Neural crest cell (in vitro differentiated cells): ENCODE measurements at regions not wholly inside any gene's neighbourhood (a gene's known extent, or its start where the extent isn't known, plus 50 kb on each side); places are given as distances from the start of the nearest gene placed in this dataset.

Source experiments
- DNase-seq: peaks from one replicate; pipeline ENCODE4 v3.0.0; 2021; ENCODE audit warnings: low read depth, mixed read lengths, low spot score
- H3K27ac Mint-ChIP-seq: one replicate; pipeline ENCODE4 v1.8.0; 2021; ENCODE audit warnings: mild to moderate bottlenecking, mixed read lengths; ENCODE audit not compliant: unreplicated experiment
- H3K27me3 Mint-ChIP-seq: 2 replicates; pipeline ENCODE4 v1.8.0; 2021; ENCODE audit warnings: low read depth, mild to moderate bottlenecking, mixed read lengths
- H3K36me3 Mint-ChIP-seq: 2 replicates; pipeline ENCODE4 v1.8.0; 2021; ENCODE audit warnings: low read depth, mild to moderate bottlenecking, mixed read lengths
- H3K4me1 Mint-ChIP-seq: 2 replicates; pipeline ENCODE4 v1.8.0; 2021; ENCODE audit warnings: mixed read lengths
- H3K4me3 Mint-ChIP-seq: one replicate; pipeline ENCODE4 v1.8.0; 2021; ENCODE audit warnings: mild to moderate bottlenecking, mixed read lengths
- H3K9me3 Mint-ChIP-seq: 2 replicates; pipeline ENCODE4 v1.8.0; 2021; ENCODE audit warnings: mixed read lengths
- TF ChIP-seq, protein P1 (sequence below): fragments of 200-600 bp; sonication (generic); conservative IDR thresholded peaks from 2 replicates; pipeline ENCODE4 v1.5.0; 2021; ENCODE audit warnings: antibody characterized with exemption, mild to moderate bottlenecking

DNA sequence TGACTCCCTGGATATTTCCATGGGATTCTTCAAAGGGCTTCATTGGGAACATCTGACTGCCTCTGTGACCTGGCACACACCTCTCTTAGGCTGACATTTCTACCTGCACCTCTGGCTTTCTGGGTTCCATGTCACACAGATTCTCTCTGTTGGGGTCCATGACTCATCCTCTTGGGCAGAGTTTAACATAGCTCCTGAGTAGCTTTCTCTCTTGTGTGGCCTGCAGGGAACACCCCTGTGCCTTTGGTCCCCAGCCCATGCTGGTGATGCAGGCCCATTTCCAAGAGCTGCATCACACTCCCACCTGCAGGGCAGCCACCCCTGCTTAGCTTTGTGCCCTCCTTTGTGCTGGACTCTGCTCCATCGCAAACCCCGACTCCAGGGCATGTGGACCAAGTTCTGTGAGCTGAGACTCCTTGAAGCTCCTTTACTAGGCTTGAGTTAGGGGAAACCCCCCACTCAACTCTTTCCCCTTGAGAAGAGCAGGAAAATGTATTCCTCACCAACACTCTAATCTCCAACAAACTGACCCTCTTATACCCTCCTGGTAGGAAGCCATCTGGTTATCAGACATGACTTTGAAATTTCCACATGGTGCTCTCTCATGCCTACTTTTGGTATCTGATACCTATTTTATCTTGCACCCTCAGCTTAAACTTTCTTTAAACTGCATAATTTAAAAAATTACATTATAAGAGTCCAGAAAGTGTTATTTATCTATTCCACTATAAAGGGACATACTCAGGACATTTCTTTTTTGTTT lies 93.3 kb downstream of the ZNF777 start:
- DNase-seq: no peak
- TF ChIP-seq, protein P1, sequence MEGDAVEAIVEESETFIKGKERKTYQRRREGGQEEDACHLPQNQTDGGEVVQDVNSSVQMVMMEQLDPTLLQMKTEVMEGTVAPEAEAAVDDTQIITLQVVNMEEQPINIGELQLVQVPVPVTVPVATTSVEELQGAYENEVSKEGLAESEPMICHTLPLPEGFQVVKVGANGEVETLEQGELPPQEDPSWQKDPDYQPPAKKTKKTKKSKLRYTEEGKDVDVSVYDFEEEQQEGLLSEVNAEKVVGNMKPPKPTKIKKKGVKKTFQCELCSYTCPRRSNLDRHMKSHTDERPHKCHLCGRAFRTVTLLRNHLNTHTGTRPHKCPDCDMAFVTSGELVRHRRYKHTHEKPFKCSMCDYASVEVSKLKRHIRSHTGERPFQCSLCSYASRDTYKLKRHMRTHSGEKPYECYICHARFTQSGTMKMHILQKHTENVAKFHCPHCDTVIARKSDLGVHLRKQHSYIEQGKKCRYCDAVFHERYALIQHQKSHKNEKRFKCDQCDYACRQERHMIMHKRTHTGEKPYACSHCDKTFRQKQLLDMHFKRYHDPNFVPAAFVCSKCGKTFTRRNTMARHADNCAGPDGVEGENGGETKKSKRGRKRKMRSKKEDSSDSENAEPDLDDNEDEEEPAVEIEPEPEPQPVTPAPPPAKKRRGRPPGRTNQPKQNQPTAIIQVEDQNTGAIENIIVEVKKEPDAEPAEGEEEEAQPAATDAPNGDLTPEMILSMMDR: no peak
- Mint-ChIP-seq H3K27ac (no peak overlapping the region), H3K4me1 (no peaks in the 10 kb centered on the region), H3K27me3 (peaks cover 50% of the 10 kb centered on the region), H3K36me3 (no peaks in the 10 kb centered on the region), H3K9me3 (peaks cover 7% of the 10 kb centered on the region), H3K4me3 (no peak overlapping the region)

DNA sequence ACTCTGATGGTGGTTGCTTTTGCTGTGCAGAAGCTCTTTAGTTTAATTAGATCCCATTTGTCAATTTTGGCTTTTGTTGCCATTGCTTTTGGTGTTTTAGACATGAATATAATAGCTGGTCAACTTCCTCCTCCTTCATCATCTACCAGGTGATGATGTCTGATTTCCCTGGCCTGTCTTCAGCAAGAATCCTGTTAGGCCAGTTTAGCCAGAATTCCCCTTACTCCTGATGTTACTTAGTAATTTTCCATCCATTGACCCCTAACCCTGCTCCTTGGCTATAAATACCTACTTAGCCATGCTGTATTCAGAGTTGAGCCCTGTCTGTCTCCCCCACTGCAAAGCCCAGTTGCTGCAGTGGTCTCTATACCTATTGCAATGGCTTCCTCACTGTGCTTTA lies 91.4 kb downstream of the ZNF777 start:
- peaks cover 47% of the 10 kb centered on the region for H3K27me3 Mint-ChIP-seq

DNA sequence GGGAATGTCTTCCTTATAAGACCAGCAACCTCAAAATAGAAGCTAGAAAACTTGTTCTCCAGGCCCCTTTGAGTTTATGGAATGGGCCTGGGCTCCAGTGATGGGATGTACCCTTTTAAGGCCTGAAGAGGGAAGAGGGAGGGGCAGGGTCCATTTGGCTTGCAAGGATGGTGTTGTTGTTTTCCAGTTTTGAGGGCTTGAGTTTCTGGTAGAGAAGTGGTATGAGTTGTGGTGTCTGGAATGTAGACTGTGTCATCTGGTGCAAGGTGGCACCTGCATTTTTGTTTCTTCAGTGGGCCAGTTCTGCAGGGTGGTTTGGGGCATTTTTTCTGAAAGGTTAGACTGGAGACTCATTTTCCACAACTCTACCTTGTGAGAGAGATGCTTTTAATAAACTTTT lies 90.1 kb downstream of the ZNF777 start:
- Mint-ChIP-seq H3K27me3 (peaks cover 40% of the 10 kb centered on the region), H3K27ac (no peak overlapping the region)
- TF ChIP-seq, protein P1: no peak

More for the DNA sequence above, 91.4 kb downstream of the ZNF777 start:
- TF ChIP-seq, protein P1: no peak
- H3K4me1 Mint-ChIP-seq: no peaks in the 10 kb centered on the region
- H3K36me3 Mint-ChIP-seq: no peaks in the 10 kb centered on the region
- no peak overlapping the region for H3K4me3 Mint-ChIP-seq
- no peak overlapping the region for H3K27ac Mint-ChIP-seq
- DNase-seq: no peak
- H3K9me3 Mint-ChIP-seq: peaks cover 7% of the 10 kb centered on the region

DNA sequence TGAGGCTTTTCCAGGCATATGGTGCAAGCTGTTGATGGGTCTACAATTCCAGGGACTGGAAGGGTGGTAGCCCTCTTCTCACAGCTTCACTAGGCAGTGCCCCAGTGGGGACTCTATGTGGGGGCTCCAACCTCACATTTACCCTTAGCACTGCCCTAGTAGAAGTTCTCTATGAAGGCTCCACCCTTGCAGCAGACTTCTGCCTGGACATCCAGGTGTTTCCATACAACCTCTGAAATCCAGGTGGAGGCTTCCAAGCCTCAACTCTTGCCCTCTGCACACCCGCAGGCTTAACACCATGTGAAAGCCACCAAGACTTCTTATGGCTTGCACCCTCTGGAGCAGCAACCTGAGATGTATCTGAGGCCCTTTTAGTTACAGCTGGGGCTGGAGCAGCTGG lies 87.8 kb downstream of the ZNF777 start:
- TF ChIP-seq, protein P1: no peak
- Mint-ChIP-seq H3K4me3 (no peak overlapping the region), H3K27ac (no peak overlapping the region), H3K36me3 (peaks cover 2% of the 10 kb centered on the region), H3K9me3 (peaks cover 7% of the 10 kb centered on the region), H3K4me1 (no peaks in the 10 kb centered on the region), H3K27me3 (peaks cover 24% of the 10 kb centered on the region)
- no peak for DNase-seq

More for the DNA sequence above, 90.1 kb downstream of the ZNF777 start:
- Mint-ChIP-seq H3K4me3 (no peak overlapping the region), H3K36me3 (no peaks in the 10 kb centered on the region), H3K4me1 (no peaks in the 10 kb centered on the region), H3K9me3 (peaks cover 7% of the 10 kb centered on the region)
- no peak for DNase-seq

DNA sequence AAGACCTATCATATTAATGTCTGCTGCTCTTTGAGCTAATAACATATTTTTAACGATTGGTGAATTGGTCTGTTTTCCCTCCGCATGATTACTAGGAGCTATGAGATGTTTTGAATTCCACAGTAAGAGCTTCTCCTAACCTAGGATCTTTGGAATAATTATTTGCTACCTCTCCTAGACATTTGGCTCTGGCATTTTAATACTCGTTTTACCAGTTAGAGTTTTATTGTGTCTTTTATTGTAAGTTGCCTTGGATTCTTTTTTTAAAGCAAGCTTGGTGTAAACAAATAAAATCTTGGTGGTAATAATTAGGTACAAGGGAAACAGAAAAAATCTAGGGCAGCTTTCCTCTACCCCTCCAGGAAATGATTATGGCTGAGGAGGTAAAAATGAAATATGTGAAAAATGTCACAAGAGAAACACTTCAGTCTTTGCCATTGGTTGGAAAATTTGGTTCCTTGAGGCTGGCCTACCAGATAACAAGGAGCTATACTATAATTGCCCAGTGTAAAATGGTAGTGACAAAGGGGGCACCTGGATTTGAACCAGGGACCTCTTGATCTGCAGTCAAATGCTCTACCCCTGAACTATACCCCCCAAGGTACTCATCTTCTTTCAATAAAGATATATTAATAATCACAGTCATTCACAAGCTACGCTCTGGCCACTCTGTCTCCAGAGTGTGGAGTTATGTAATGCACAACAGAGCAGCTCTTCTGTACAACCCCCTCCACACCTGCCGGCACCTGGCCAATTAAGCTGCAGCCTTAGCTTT lies 85.4 kb downstream of the ZNF777 start:
- H3K4me1 Mint-ChIP-seq: no peaks in the 10 kb centered on the region
- H3K4me3 Mint-ChIP-seq: no peak overlapping the region
- peaks cover 2% of the 10 kb centered on the region for H3K36me3 Mint-ChIP-seq
- DNase-seq: no peak
- TF ChIP-seq, protein P1: no peak
- peaks cover 15% of the 10 kb centered on the region for H3K27me3 Mint-ChIP-seq
- H3K9me3 Mint-ChIP-seq: peaks cover 7% of the 10 kb centered on the region
- H3K27ac Mint-ChIP-seq: no peak overlapping the region
